H1 (cell line): ENCODE measurements at regions not wholly inside any gene's neighbourhood (a gene's known extent, or its start where the extent isn't known, plus 50 kb on each side); places are given as distances from the start of the nearest gene placed in this dataset.

Experiments
- CTCF ChIA-PET: fragments of 300-600 bp; sonication (Branson Sonifier 250); formaldehyde crosslinking; loops from one replicate; lab custom pipeline; 2021; ENCODE audit not compliant: partially characterized antibody; lab: Charles Lee
- POLR2A ChIA-PET: fragments of 300-600 bp; sonication (Branson Sonifier 250); formaldehyde crosslinking; loops from one replicate; lab custom pipeline; 2021; ENCODE audit warnings: inconsistent platforms; ENCODE audit not compliant: partially characterized antibody; lab: Charles Lee
- DNase-seq, 2 experiments: peaks; one replicate each; pipeline versions ENCODE4 v3.0.0 to v3.0.0-alpha.2; 2010 to 2022; ENCODE audit warnings: low spot score in 2 of 2, low read depth in 1 of 2, mixed read lengths in 1 of 2
- FAIRE-seq: peaks from 2 replicates; lab custom pipeline; 2011; peaks lifted over from hg19 to GRCh38; lab: Jason Lieb, UNC
- H2AFZ ChIP-seq: 2 replicates; pipeline ENCODE4 v1.8.1; 2012; ENCODE audit warnings: low read length, inconsistent platforms
- H2AK5ac ChIP-seq: 2 replicates; pipeline ENCODE4 v1.6.1; 2013; ENCODE audit warnings: low read depth, low read length
- H2BK120ac ChIP-seq: replicated peaks from 2 replicates; pipeline ENCODE3; 2013; ENCODE audit warnings: low read depth, low read length, inconsistent platforms
- H2BK12ac ChIP-seq: 2 replicates; pipeline ENCODE4 v1.6.1; 2013; ENCODE audit warnings: low read depth, low read length
- H2BK15ac ChIP-seq: 2 replicates; pipeline ENCODE4 v1.6.1; 2013; ENCODE audit warnings: low read length
- H2BK20ac ChIP-seq: 2 replicates; pipeline ENCODE4 v1.6.1; 2013; ENCODE audit warnings: low read length
- H2BK5ac ChIP-seq: 2 replicates; pipeline ENCODE4 v1.6.1; 2013; ENCODE audit warnings: low read depth, low read length
- H3K14ac ChIP-seq: 2 replicates; pipeline ENCODE4 v1.6.1; 2013; ENCODE audit warnings: inconsistent platforms; ENCODE audit not compliant: insufficient read length
- H3K18ac ChIP-seq: 2 replicates; pipeline ENCODE4 v1.6.1; 2013; ENCODE audit warnings: low read length; ENCODE audit errors: extremely low read depth
- H3K23ac ChIP-seq: 2 replicates; pipeline ENCODE4 v1.6.1; 2013; ENCODE audit warnings: inconsistent platforms; ENCODE audit not compliant: insufficient read length
- H3K23me2 ChIP-seq: 2 replicates; pipeline ENCODE4 v1.6.1; 2013; ENCODE audit warnings: low read depth, low read length
- H3K27ac ChIP-seq: 2 replicates; pipeline ENCODE4 v1.6.1; 2011; ENCODE audit warnings: low read depth, low read length, inconsistent platforms
- H3K27me3 ChIP-seq, 4 experiments: replicated peaks in 1 of 4; 1 replicate in 1 of 4; 2 replicates in 3 of 4; pipeline versions ENCODE4 v1.6.1 to v1.8.1; 2011 to 2013; ENCODE audit warnings: low read length in 3 of 4, mild to moderate bottlenecking in 3 of 4, inconsistent platforms in 2 of 4, mixed read lengths in 2 of 4, moderate library complexity in 1 of 4; ENCODE audit not compliant: control insufficient read depth in 3 of 4, insufficient read depth in 3 of 4; ENCODE audit errors: extremely low read depth in 1 of 4
- H3K36me3 ChIP-seq, 4 experiments: 2 replicates each; pipeline versions ENCODE4 v1.6.1 to v1.8.1; 2011 to 2013; ENCODE audit warnings: mild to moderate bottlenecking in 4 of 4, low read length in 3 of 4, moderate library complexity in 2 of 4, control low read depth in 1 of 4, inconsistent platforms in 1 of 4; ENCODE audit not compliant: insufficient read depth in 4 of 4, control insufficient read depth in 2 of 4
- H3K4ac ChIP-seq: replicated peaks from 2 replicates; pipeline ENCODE3; 2013; ENCODE audit warnings: low read length, low read depth, mixed read lengths, inconsistent platforms; ENCODE audit not compliant: insufficient read length
- H3K4me1 ChIP-seq, 4 experiments: replicated peaks in 1 of 4; 1 replicate in 1 of 4; 2 replicates in 3 of 4; pipeline versions ENCODE4 v1.6.1 to v1.8.1; 2011 to 2013; ENCODE audit warnings: low read length in 3 of 4, inconsistent platforms in 2 of 4, mixed read lengths in 1 of 4; ENCODE audit not compliant: insufficient read depth in 4 of 4, control insufficient read depth in 3 of 4
- H3K4me2 ChIP-seq, 2 experiments: 2 replicates each; pipeline versions ENCODE4 v1.6.1 to v1.8.1; 2011 to 2013; ENCODE audit warnings: low read depth in 2 of 2, low read length in 2 of 2, control low read depth in 1 of 2, inconsistent platforms in 1 of 2, mild to moderate bottlenecking in 1 of 2; ENCODE audit not compliant: insufficient read depth in 1 of 2
- H3K4me3 ChIP-seq, 4 experiments: fragments of 200-600, 300-600 bp in 1 of 4; sonication (generic), shearing (Covaris generic), sonication (Bioruptor Twin) in 1 of 4; 2 replicates each; pipeline versions ENCODE4 v1.5.1 to v1.8.1; 2011 to 2016; ENCODE audit warnings: low read length in 4 of 4, low read depth in 3 of 4, control low read depth in 2 of 4, inconsistent platforms in 2 of 4, mild to moderate bottlenecking in 2 of 4, mixed read lengths in 1 of 4, moderate library complexity in 1 of 4; ENCODE audit not compliant: insufficient read depth in 2 of 4; ENCODE audit errors: extremely low read depth in 1 of 4
- H3K56ac ChIP-seq: replicated peaks from 2 replicates; pipeline ENCODE3; 2013; ENCODE audit warnings: low read depth, mild to moderate bottlenecking, mixed read lengths, low read length, inconsistent platforms; ENCODE audit not compliant: insufficient read length
- H3K79me1 ChIP-seq: 2 replicates; pipeline ENCODE4 v1.6.1; 2013; ENCODE audit warnings: low read depth, low read length, control low read depth
- H3K79me2 ChIP-seq, 2 experiments: 2 replicates each; pipeline versions ENCODE4 v1.6.1 to v1.8.1; 2012 to 2013; ENCODE audit warnings: low read length in 2 of 2, mild to moderate bottlenecking in 2 of 2, inconsistent platforms in 1 of 2; ENCODE audit not compliant: insufficient read depth in 2 of 2, control insufficient read depth in 1 of 2
- H3K9ac ChIP-seq, 4 experiments: replicated peaks in 1 of 4; 1 replicate in 1 of 4; 2 replicates in 3 of 4; pipeline versions ENCODE4 v1.6.1 to v1.8.1; 2011 to 2013; ENCODE audit warnings: low read depth in 3 of 4, low read length in 3 of 4, control low read depth in 2 of 4, mild to moderate bottlenecking in 2 of 4, moderate library complexity in 2 of 4, inconsistent platforms in 1 of 4; ENCODE audit errors: extremely low read depth in 1 of 4
- H3K9me3 ChIP-seq, 2 experiments: 2 replicates each; pipeline versions ENCODE4 v1.6.1 to v1.8.1; 2012 to 2013; ENCODE audit warnings: mild to moderate bottlenecking in 2 of 2, moderate library complexity in 2 of 2, control low read depth in 1 of 2, inconsistent platforms in 1 of 2, low read depth in 1 of 2, low read length in 1 of 2, mixed read lengths in 1 of 2; ENCODE audit not compliant: insufficient read depth in 2 of 2
- H4K20me1 ChIP-seq, 2 experiments: replicated peaks in 1 of 2; 2 replicates each; pipeline versions ENCODE3 to v1.8.1; 2011 to 2013; ENCODE audit warnings: inconsistent platforms in 2 of 2, low read length in 2 of 2, mild to moderate bottlenecking in 1 of 2; ENCODE audit not compliant: insufficient read depth in 2 of 2, control insufficient read depth in 1 of 2
- H4K5ac ChIP-seq: 2 replicates; pipeline ENCODE4 v1.6.1; 2013; ENCODE audit warnings: low read length, low read depth, mixed read lengths, inconsistent platforms; ENCODE audit not compliant: insufficient read length
- H4K8ac ChIP-seq: 2 replicates; pipeline ENCODE4 v1.8.0; 2013; ENCODE audit warnings: mild to moderate bottlenecking, moderate library complexity, low read length, inconsistent platforms; ENCODE audit not compliant: insufficient read depth; ENCODE audit errors: extremely low read depth
- H4K91ac ChIP-seq: replicated peaks from 2 replicates; pipeline ENCODE3; 2013; ENCODE audit warnings: low read length, mixed read lengths, inconsistent platforms; ENCODE audit not compliant: insufficient read length
- TEAD4 ChIP-seq: IDR thresholded peaks from 2 replicates; pipeline ENCODE4 v1.6.1; 2012; ENCODE audit warnings: low read depth, low read length, inconsistent platforms, mixed read lengths
- WGBS, 2 experiments: shearing (Covaris generic) in 1 of 2; methylation state at CpG; one replicate each; pipeline versions ENCODE4 v1.1.6 to v1.1.7; 2013 to 2015; ENCODE audit warnings: low lambda C conversion rate in 2 of 2, mixed read lengths in 2 of 2, inconsistent platforms in 1 of 2, low coverage in 1 of 2, missing lambda C conversion rate in 1 of 2; ENCODE audit not compliant: insufficient replicate concordance in 2 of 2, insufficient coverage in 1 of 2, insufficient read length in 1 of 2; ENCODE audit errors: extremely low coverage in 1 of 2, missing lambda C conversion rate in 1 of 2; 5-methylcytosine and 5-hydroxymethylcytosine counted together

GRCh38 chr14:104362761-104363605 lies 216.6 kb upstream of the C14orf180 start:
- no peak overlapping the region for H3K4me2 ChIP-seq
- ChIA-PET POLR2A (no interaction called here), CTCF (interaction anchor here (1.3 kb wide), 1 partner anchor 138 kb away, joined by 3 read pairs; no protein-coding TSS in a partner anchor)
- H2BK5ac ChIP-seq = no peak overlapping the region
- H3K18ac ChIP-seq = no peak overlapping the region
- H3K4me1 ChIP-seq = peaks cover 0 to 3% (median 0%) of the 10 kb centered on the region in 4 experiments; a peak in 1 of 7 replicates
- H4K5ac ChIP-seq = no peak overlapping the region
- no peak overlapping the region for H3K9ac ChIP-seq
- FAIRE-seq (no peak), DNase-seq (no peak)
- H3K79me2 ChIP-seq = no peaks in the 10 kb centered on the region
- H3K23ac ChIP-seq = no peak overlapping the region
- no peak overlapping the region for H3K56ac ChIP-seq
- H2BK120ac ChIP-seq = no peak overlapping the region
- H2BK20ac ChIP-seq = no peak overlapping the region
- H3K79me1 ChIP-seq = no peaks in the 10 kb centered on the region
- 91% methylated on average over 19 of the region's 19 CpGs; no CpG with 5 or more reads in 1 of the 2 experiments for WGBS, 2 experiments
- H2AFZ ChIP-seq = no peak overlapping the region
- no peaks in the 10 kb centered on the region for H3K23me2 ChIP-seq
- H4K8ac ChIP-seq = no peak overlapping the region; the same call in 1 of the 2 replicates
- H3K36me3 ChIP-seq = no peaks in the 10 kb centered on the region
- no peak overlapping the region for H2BK15ac ChIP-seq
- no peak overlapping the region for H4K91ac ChIP-seq
- no peak overlapping the region for H3K14ac ChIP-seq
- no peak overlapping the region for H3K27ac ChIP-seq
- H2BK12ac ChIP-seq = no peak overlapping the region
- no peaks in the 10 kb centered on the region for H4K20me1 ChIP-seq
- no peak for TF ChIP-seq TEAD4
- H2AK5ac ChIP-seq = no peak overlapping the region
- no peaks in the 10 kb centered on the region for H3K27me3 ChIP-seq
- no peaks in the 10 kb centered on the region for H3K9me3 ChIP-seq
- H3K4ac ChIP-seq = no peak overlapping the region
- H3K4me3 ChIP-seq = no peak overlapping the region
